H9 (cell line): ENCODE measurements at regions not wholly inside any gene's neighbourhood (a gene's known extent, or its start where the extent isn't known, plus 50 kb on each side); places are given as distances from the start of the nearest gene placed in this dataset.
A peak's percentile ranks its signal among the peaks of the same experiment; 100 is the strongest.

ENCODE experiments used
- DNase-seq: peaks from one replicate; pipeline ENCODE4 v3.0.0-alpha.2; 2017
- H2AFZ ChIP-seq: one replicate; pipeline ENCODE4 v1.6.1; 2013; ENCODE audit warnings: mild to moderate bottlenecking, low read length, control low read depth, moderate library complexity
- H2AK5ac ChIP-seq: 2 replicates; pipeline ENCODE4 v1.6.1; 2013; ENCODE audit warnings: low read length, control low read depth, mixed read lengths; ENCODE audit not compliant: insufficient read length
- H2BK120ac ChIP-seq: one replicate; pipeline ENCODE4 v1.6.1; 2013; ENCODE audit warnings: low read depth, mild to moderate bottlenecking, low read length, control low read depth, inconsistent platforms; ENCODE audit not compliant: poor library complexity, severe bottlenecking
- H2BK12ac ChIP-seq: 2 replicates; pipeline ENCODE4 v1.6.1; 2013; ENCODE audit warnings: low read length, control low read depth, mixed read lengths, low read depth; ENCODE audit not compliant: insufficient read length
- H2BK15ac ChIP-seq: 2 replicates; pipeline ENCODE4 v1.6.1; 2013; ENCODE audit warnings: low read depth, low read length, control low read depth
- H2BK20ac ChIP-seq: one replicate; pipeline ENCODE4 v1.6.1; 2013; ENCODE audit warnings: low read depth, mild to moderate bottlenecking, low read length, control low read depth, inconsistent platforms; ENCODE audit not compliant: poor library complexity, severe bottlenecking
- H2BK5ac ChIP-seq: 2 replicates; pipeline ENCODE4 v1.6.1; 2013; ENCODE audit warnings: low read length, control low read depth, mixed read lengths; ENCODE audit not compliant: insufficient read length
- H3K14ac ChIP-seq: 2 replicates; pipeline ENCODE4 v1.6.1; 2013; ENCODE audit warnings: low read length, control low read depth; ENCODE audit not compliant: insufficient read depth
- H3K18ac ChIP-seq: 2 replicates; pipeline ENCODE4 v1.6.1; 2013; ENCODE audit warnings: low read depth, mild to moderate bottlenecking, mixed read lengths, low read length, control low read depth; ENCODE audit not compliant: insufficient read length
- H3K23ac ChIP-seq: 2 replicates; pipeline ENCODE4 v1.6.1; 2013; ENCODE audit warnings: low read length, control low read depth, mixed read lengths, low read depth; ENCODE audit not compliant: insufficient read length
- H3K23me2 ChIP-seq: 2 replicates; pipeline ENCODE4 v1.6.1; 2013; ENCODE audit warnings: low read depth, mild to moderate bottlenecking, mixed read lengths, low read length, control low read depth; ENCODE audit not compliant: insufficient read length, poor library complexity, severe bottlenecking
- H3K27ac ChIP-seq: 2 replicates; pipeline ENCODE4 v1.5.1; 2013; ENCODE audit warnings: low read length, control low read depth, mixed read lengths, low read depth; ENCODE audit not compliant: insufficient read length
- H3K27me3 ChIP-seq: 2 replicates; pipeline ENCODE4 v1.6.1; 2013; ENCODE audit warnings: low read length, control low read depth, inconsistent platforms; ENCODE audit not compliant: insufficient read depth
- H3K4ac ChIP-seq: 2 replicates; pipeline ENCODE4 v1.6.1; 2013; ENCODE audit warnings: low read depth, mild to moderate bottlenecking, control low read depth, inconsistent platforms, low read length, moderate library complexity
- H3K4me1 ChIP-seq: 2 replicates; pipeline ENCODE4 v1.6.1; 2013; ENCODE audit warnings: low read length, control low read depth, inconsistent platforms; ENCODE audit not compliant: insufficient read depth
- H3K4me2 ChIP-seq: 2 replicates; pipeline ENCODE4 v1.6.1; 2013; ENCODE audit warnings: low read length, control low read depth, mixed read lengths; ENCODE audit not compliant: insufficient read length, insufficient read depth
- H3K56ac ChIP-seq: 2 replicates; pipeline ENCODE4 v1.6.1; 2013; ENCODE audit warnings: low read depth, mild to moderate bottlenecking, mixed read lengths, low read length, control low read depth; ENCODE audit not compliant: insufficient read length
- H3K79me1 ChIP-seq: 2 replicates; pipeline ENCODE4 v1.6.1; 2013; ENCODE audit warnings: low read depth, mild to moderate bottlenecking, moderate library complexity, low read length, control low read depth, inconsistent platforms; ENCODE audit not compliant: insufficient read depth, poor library complexity, severe bottlenecking
- H3K79me2 ChIP-seq: 2 replicates; pipeline ENCODE4 v1.6.1; 2013; ENCODE audit warnings: low read length, control low read depth, inconsistent platforms; ENCODE audit not compliant: insufficient read depth
- H3K9ac ChIP-seq: 2 replicates; pipeline ENCODE4 v1.6.1; 2013; ENCODE audit warnings: low read length, control low read depth, mixed read lengths; ENCODE audit not compliant: insufficient read length; ENCODE audit errors: extremely low read depth
- H3K9me3 ChIP-seq: one replicate; pipeline ENCODE4 v1.6.1; 2013; ENCODE audit warnings: low read depth, low read length, inconsistent platforms; ENCODE audit not compliant: control insufficient read depth
- H3T11ph ChIP-seq: one replicate; pipeline ENCODE4 v1.6.1; 2013; ENCODE audit warnings: mild to moderate bottlenecking, low read length, control low read depth, inconsistent platforms
- H4K20me1 ChIP-seq: one replicate; pipeline ENCODE4 v1.6.1; 2013; ENCODE audit not compliant: control insufficient read depth, insufficient read length, insufficient read depth
- H4K5ac ChIP-seq: 2 replicates; pipeline ENCODE4 v1.6.1; 2013; ENCODE audit warnings: low read depth, mild to moderate bottlenecking, mixed read lengths, low read length, control low read depth; ENCODE audit not compliant: insufficient read length
- H4K8ac ChIP-seq: replicated peaks from 2 replicates; pipeline ENCODE4 v1.6.1; 2013; ENCODE audit warnings: low read length, control low read depth, mixed read lengths, low read depth; ENCODE audit not compliant: insufficient read length
- H4K91ac ChIP-seq: 2 replicates; pipeline ENCODE4 v1.6.1; 2013; ENCODE audit warnings: low read depth, mild to moderate bottlenecking, moderate library complexity, mixed read lengths, low read length, control low read depth; ENCODE audit not compliant: insufficient read length
- H3K27ac Mint-ChIP-seq, 3 experiments: 2 replicates in 2 of 3; 3 replicates in 1 of 3; pipeline ENCODE4 v1.8.0; 2020 to 2021; ENCODE audit warnings: mixed read lengths in 3 of 3, mild to moderate bottlenecking in 1 of 3, moderate library complexity in 1 of 3
- H3K27me3 Mint-ChIP-seq: 2 replicates; pipeline ENCODE4 v1.8.0; 2021; ENCODE audit warnings: low read depth, mild to moderate bottlenecking, moderate library complexity, mixed read lengths
- H3K36me3 Mint-ChIP-seq, 3 experiments: 2 replicates in 2 of 3; 3 replicates in 1 of 3; pipeline ENCODE4 v1.8.0; 2020 to 2021; ENCODE audit warnings: low read depth in 3 of 3, mixed read lengths in 3 of 3; ENCODE audit not compliant: insufficient read depth in 1 of 3
- H3K4me1 Mint-ChIP-seq, 2 experiments: 2 replicates each; pipeline ENCODE4 v1.8.0; 2020; ENCODE audit warnings: mixed read lengths in 2 of 2
- H3K4me3 Mint-ChIP-seq, 2 experiments: 2 replicates in 1 of 2; 3 replicates in 1 of 2; pipeline ENCODE4 v1.8.0; 2020 to 2021; ENCODE audit warnings: mild to moderate bottlenecking in 2 of 2, mixed read lengths in 2 of 2, moderate library complexity in 1 of 2
- H3K9me3 Mint-ChIP-seq, 2 experiments: 2 replicates in 1 of 2; 3 replicates in 1 of 2; pipeline ENCODE4 v1.8.0; 2020; ENCODE audit warnings: mild to moderate bottlenecking in 2 of 2, mixed read lengths in 2 of 2, moderate library complexity in 1 of 2
- CTCF ChIP-seq: fragments of 200-600 bp; sonication (generic); conservative IDR thresholded peaks from 3 replicates; pipeline ENCODE4 v1.8.0; 2021; ENCODE audit warnings: antibody characterized with exemption, mild to moderate bottlenecking
- WGBS: extraction: QIAGEN DNeasy Blood & Tissue Kit; methylation state at CpG from one replicate; pipeline ENCODE4 v1.1.7; 2013; ENCODE audit warnings: missing lambda C conversion rate, low lambda C conversion rate, mixed read lengths; ENCODE audit not compliant: insufficient read length; ENCODE audit errors: extremely low coverage; 5-methylcytosine and 5-hydroxymethylcytosine counted together

- H3K9me3 ChIP-seq = peaks cover 30% of the 10 kb centered on the region
- no peaks in the 10 kb centered on the region for H3K23me2 ChIP-seq
- no peak overlapping the region for H3T11ph ChIP-seq
- no peak overlapping the region for H3K23ac ChIP-seq
- H2BK12ac ChIP-seq = no peak overlapping the region
- no peak overlapping the region for H2BK120ac ChIP-seq
- H4K5ac ChIP-seq = no peak overlapping the region
- H3K36me3 Mint-ChIP-seq = peaks cover 40 to 56% (median 43%) of the 10 kb centered on the region in 3 experiments
- H2BK20ac ChIP-seq = no peak overlapping the region
- H3K79me1 ChIP-seq = no peaks in the 10 kb centered on the region
- H3K18ac ChIP-seq = no peak overlapping the region
- H3K27ac ChIP-seq = no peak overlapping the region
- no peak overlapping the region for H4K8ac ChIP-seq
- H3K14ac ChIP-seq = no peak overlapping the region
- H3K4me1 ChIP-seq = peaks cover 3% of the 10 kb centered on the region; the same call in 1 of the 2 replicates
- no peak for TF ChIP-seq CTCF
- no peaks in the 10 kb centered on the region for H3K79me2 ChIP-seq
- no peak overlapping the region for H3K4me3 Mint-ChIP-seq
- no peaks in the 10 kb centered on the region for H3K27me3 ChIP-seq
- H2AK5ac ChIP-seq = no peak overlapping the region
- H2AFZ ChIP-seq = no peak overlapping the region
- no peak for DNase-seq
- H2BK5ac ChIP-seq = no peak overlapping the region
- no peak overlapping the region for H3K4ac ChIP-seq
- H3K27ac Mint-ChIP-seq = peak overlapping the region in 1 of 3 experiments; percentile 17; a peak in 1 of 7 replicates
- peaks cover 17% of the 10 kb centered on the region for H3K27me3 Mint-ChIP-seq
- H3K4me1 Mint-ChIP-seq = peaks cover 23 to 30% of the 10 kb centered on the region in 2 experiments
- H3K56ac ChIP-seq = no peak overlapping the region
- H4K91ac ChIP-seq = no peak overlapping the region
- peaks cover 50 to 51% of the 10 kb centered on the region in 2 experiments for H3K9me3 Mint-ChIP-seq
- no peak overlapping the region for H3K9ac ChIP-seq
- no CpG with 5 or more reads among the region's 3 CpGs for WGBS
- H2BK15ac ChIP-seq = no peak overlapping the region
- no peaks in the 10 kb centered on the region for H4K20me1 ChIP-seq
- H3K4me2 ChIP-seq = no peak overlapping the region
Observed at GRCh38 chr7:152974577-152974976, 215.0 kb downstream of the ACTR3B start.
